Osteoblast (primary cell): ENCODE measurements at regions not wholly inside any gene's neighbourhood (a gene's known extent, or its start where the extent isn't known, plus 50 kb on each side); places are given as distances from the start of the nearest gene placed in this dataset.

Experiments used
- DNase-seq: peaks from one replicate; pipeline ENCODE4 v3.0.0; 2011; ENCODE audit warnings: low spot score, mixed read lengths; ENCODE audit not compliant: insufficient read length; ENCODE audit errors: missing footprints
- H2AFZ ChIP-seq: 2 replicates; pipeline ENCODE4 v1.6.0; 2011; ENCODE audit warnings: mild to moderate bottlenecking, low read length
- H3K27ac ChIP-seq: 2 replicates; pipeline ENCODE4 v1.5.1; 2011; ENCODE audit warnings: mild to moderate bottlenecking, low read depth, low read length, moderate library complexity
- H3K27me3 ChIP-seq: 2 replicates; pipeline ENCODE4 v1.6.0; 2012; ENCODE audit warnings: mild to moderate bottlenecking, control low read depth, inconsistent platforms, low read length, moderate library complexity; ENCODE audit not compliant: insufficient read depth
- H3K36me3 ChIP-seq: 2 replicates; pipeline ENCODE4 v1.5.1; 2011; ENCODE audit warnings: mild to moderate bottlenecking, low read length, control low read depth, moderate library complexity; ENCODE audit not compliant: insufficient read depth
- H3K4me1 ChIP-seq: 2 replicates; pipeline ENCODE4 v1.5.1; 2011; ENCODE audit warnings: mild to moderate bottlenecking, low read length, control low read depth, moderate library complexity; ENCODE audit not compliant: insufficient read depth
- H3K4me2 ChIP-seq: 2 replicates; pipeline ENCODE4 v1.6.0; 2011; ENCODE audit warnings: mild to moderate bottlenecking, low read length; ENCODE audit not compliant: insufficient read depth
- H3K4me3 ChIP-seq: fragments of 200-600 bp; sonication (generic); 3 replicates; pipeline ENCODE4 v1.5.1; 2012; ENCODE audit warnings: mild to moderate bottlenecking, low read length, inconsistent platforms; ENCODE audit not compliant: insufficient read depth
- H3K79me2 ChIP-seq: 2 replicates; pipeline ENCODE4 v1.6.0; 2012; ENCODE audit warnings: mild to moderate bottlenecking, low read length, control low read depth, inconsistent platforms; ENCODE audit not compliant: insufficient read depth
- H3K9me3 ChIP-seq: 2 replicates; pipeline ENCODE4 v1.5.1; 2011; ENCODE audit warnings: low read depth, low read length, control low read depth
- H4K20me1 ChIP-seq: 2 replicates; pipeline ENCODE4 v1.6.0; 2012; ENCODE audit warnings: mild to moderate bottlenecking, low read length, control low read depth; ENCODE audit not compliant: insufficient read depth
- CTCF ChIP-seq: IDR thresholded peaks from 2 replicates; pipeline ENCODE4 v1.5.1; 2011; ENCODE audit warnings: mild to moderate bottlenecking, low read depth, low read length, moderate library complexity; ENCODE audit errors: extremely low read depth

GRCh38 chr15:77535845-77536244 is 96.9 kb downstream of the LINGO1 start:
- peaks cover 8% of the 10 kb centered on the region for H3K27me3 ChIP-seq
- no peaks in the 10 kb centered on the region for H3K79me2 ChIP-seq
- H3K27ac ChIP-seq = no peak overlapping the region
- H3K4me3 ChIP-seq = no peak overlapping the region
- no peak overlapping the region for H3K4me2 ChIP-seq
- H2AFZ ChIP-seq = no peak overlapping the region
- DNase-seq = no peak
- no peak for TF ChIP-seq CTCF
- H3K36me3 ChIP-seq = no peaks in the 10 kb centered on the region
- peaks cover 7% of the 10 kb centered on the region for H3K4me1 ChIP-seq
- H3K9me3 ChIP-seq = no peaks in the 10 kb centered on the region
- no peaks in the 10 kb centered on the region for H4K20me1 ChIP-seq
